GM10266 (cell line): ENCODE measurements at regions not wholly inside any gene's neighbourhood (a gene's known extent, or its start where the extent isn't known, plus 50 kb on each side); places are given as distances from the start of the nearest gene placed in this dataset.

ENCODE experiments used
- DNase-seq: peaks from one replicate; pipeline ENCODE4 v3.0.0; 2012; ENCODE audit errors: extremely low spot score
- CTCF ChIP-seq: IDR thresholded peaks from 2 replicates; pipeline ENCODE4 v1.5.1; 2012; ENCODE audit warnings: mild to moderate bottlenecking, low read depth; ENCODE audit not compliant: control insufficient read depth, insufficient read depth; ENCODE audit errors: missing control alignments

GRCh38 chr3:139286825-139287224 is 57.0 kb upstream of the MRPS22 start:
- no peak for DNase-seq
- no peak for TF ChIP-seq CTCF

- DNase-seq, result no peak
- TF ChIP-seq CTCF, result no peak
Observed at GRCh38 chr3:139287557-139287956, 56.3 kb upstream of the MRPS22 start.

DNA sequence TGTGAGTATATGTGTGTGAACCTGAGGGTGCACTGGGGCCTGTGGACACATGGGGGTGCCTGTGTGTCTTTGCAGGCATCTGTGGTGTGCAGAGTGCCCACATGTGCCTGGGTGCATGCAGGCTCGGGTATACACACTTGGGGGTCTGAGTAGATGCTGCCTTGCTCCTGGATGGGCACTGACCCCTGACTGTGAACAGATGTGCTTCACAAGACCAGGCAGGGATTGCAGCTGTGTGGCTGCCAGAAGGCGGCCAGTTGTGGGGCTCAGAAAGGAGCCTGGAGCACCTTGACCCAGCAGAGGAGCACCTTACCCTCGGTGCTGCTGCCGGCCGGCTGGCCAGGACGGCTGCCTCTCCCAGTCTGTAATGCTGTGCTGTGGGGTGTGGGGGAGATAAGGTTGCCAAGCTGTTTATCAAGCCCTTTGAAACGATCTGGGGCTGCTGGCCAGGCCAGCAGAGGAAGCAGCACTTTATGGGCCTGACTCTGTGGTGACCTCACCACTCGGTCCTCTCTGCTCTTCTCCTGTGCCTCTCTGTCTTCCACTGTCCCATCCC is 55.5 kb upstream of the MRPS22 start:
- TF ChIP-seq CTCF, result no peak
- DNase-seq, result no peak

DNA sequence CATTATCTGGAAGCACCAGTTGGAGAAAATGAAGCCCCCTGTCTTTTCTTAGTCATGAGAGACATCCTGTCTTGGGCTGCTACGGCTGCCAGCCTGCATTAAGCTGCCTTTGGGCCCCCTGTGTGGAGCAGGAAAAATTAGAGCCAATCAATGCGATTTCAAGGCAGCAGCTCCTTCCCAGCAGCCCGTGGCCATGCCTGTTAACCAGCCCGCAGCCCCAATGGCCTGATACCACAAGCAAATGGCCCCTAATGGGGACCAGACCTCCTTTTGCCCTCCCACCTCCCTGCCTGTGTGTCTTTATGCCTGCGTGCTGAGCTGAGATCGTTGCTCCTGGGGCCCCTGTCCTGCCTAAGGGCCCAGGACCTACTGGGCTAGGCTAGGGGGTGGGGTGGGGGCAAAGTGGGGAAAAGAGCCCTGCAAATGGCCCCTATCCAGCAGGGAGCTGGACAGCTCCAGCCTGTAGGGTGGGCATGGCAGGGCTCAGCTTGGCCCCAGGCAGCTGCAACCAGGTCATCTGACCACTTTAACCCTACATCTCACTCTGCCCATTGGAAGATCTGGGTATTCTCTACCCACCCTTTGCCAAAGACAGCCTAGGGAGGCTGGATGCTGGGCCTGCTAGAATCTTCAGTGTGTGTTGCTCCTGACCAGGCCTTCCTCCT is 53.8 kb upstream of the MRPS22 start:
- TF ChIP-seq CTCF, result no peak
- no peak for DNase-seq

- DNase-seq, result no peak
- no peak for TF ChIP-seq CTCF
Observed at GRCh38 chr3:139291276-139292051, 52.4 kb upstream of the MRPS22 start.

DNA sequence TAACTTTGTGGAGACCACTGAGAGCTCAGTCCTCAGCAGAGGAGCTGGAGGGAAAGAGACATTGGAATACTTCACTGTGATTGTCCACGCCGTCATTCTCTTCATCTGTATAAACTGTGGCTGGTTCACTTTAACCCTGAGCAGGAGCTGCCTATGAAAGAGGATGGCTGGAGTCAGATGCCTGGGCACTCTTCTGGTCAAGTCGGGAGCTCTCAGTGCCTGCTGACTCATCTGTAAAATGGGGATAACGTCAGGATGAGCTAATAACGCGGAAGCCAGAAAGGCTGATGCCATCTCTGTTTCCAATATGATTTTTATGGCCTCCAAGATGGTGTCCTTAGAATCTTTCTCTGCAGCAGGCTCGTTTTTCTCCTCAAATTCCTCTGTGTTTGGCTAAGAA is 51.6 kb upstream of the MRPS22 start:
- no peak for DNase-seq
- no peak for TF ChIP-seq CTCF
